DMS 273 (cell line): ENCODE measurements at regions not wholly inside any gene's neighbourhood (a gene's known extent, or its start where the extent isn't known, plus 50 kb on each side); places are given as distances from the start of the nearest gene placed in this dataset.

Experiments used
- DNase-seq: peaks from one replicate; lab custom pipeline; 2025; ENCODE audit not compliant: unreplicated experiment; lab: John Stamatoyannopoulos, UW

DNA sequence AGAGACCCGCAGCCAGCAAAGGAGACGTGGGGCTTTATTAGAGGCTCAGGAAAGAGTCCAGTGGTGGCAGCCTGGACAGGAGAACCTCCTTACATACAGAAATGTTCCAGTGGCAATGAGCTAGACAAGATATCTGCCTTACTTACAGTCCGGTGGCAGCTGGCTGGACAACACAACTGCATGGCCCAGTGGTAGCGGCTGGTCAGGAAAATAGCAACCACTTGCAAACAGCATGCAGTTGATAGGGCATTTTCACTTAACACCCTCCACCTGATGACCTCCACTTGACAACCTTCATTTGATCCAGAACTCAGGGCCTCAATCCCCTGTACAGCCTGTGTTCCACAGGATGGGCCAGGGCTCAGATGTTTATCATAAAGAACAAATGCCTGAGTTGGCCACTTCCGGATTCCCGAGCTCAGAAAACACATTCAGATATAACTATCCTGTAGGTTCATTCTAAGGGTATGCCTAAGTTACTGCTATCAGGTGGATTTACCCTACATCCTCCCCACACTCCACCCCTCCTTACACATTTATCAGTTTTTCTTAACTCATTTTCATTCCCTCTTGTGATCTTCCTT, 63.3 kb upstream of the ITPRID2 start:
- DNase-seq = no peak

- no peak for DNase-seq
Measured at GRCh38 chr2:181829230-181829629, 62.3 kb upstream of the ITPRID2 start.

DNA sequence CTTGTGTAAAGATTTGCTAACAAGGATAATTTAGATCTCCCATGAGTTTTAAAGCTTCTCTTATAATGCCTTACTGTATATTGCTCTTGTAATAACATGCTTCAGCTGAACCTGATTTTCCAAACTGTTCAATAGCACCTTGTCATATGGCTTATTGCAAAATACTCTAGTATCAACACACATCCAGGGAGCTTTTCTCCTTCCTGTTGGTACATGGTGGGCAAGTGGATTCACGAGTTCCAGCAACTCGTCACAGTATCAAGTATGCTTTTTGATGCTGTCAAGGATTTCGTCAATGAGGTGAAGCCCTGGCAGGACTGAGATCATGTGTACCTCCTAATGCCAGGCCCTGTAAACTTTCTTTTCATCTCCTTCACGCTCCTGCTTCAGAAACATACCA, 59.5 kb upstream of the ITPRID2 start:
- no peak for DNase-seq

DNA sequence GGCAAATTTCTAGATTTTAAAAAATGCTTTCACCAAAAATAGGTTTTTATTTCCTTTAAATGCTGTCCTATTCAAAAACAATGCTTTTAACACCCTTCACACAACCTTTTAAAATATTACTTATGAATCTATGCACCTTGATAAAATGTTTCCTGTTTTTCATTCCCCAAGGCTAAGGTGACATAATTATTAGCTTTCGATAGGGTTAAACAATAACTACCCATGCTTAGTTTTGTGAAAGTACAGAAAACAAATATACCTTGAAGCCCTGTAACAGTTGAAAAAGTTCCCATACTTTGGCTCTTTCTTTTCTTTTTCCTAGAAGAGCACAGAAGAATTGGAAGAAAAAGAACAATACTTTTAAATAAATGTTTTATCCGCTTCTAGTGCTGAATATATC, 54.9 kb upstream of the ITPRID2 start:
- no peak for DNase-seq

DNA sequence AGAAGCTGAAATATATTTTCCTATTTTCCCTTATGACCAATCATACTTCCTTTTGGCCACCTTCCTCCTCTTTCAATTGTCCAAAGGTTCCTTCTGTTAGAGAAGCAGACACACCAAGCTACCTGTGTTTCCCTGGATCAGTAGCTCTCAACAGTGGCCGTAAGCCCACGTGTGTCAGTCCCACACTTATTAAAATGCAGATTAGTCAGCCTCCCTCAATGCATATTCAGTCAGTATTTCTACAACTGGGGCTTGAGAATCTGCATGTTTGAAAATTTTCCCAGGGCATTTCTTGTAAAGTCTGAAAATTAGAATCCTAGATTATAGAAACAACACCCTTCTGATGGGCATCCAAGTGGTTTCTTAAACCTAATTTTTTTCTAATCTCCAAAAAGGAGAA, 54.0 kb upstream of the ITPRID2 start:
- DNase-seq = no peak

DNA sequence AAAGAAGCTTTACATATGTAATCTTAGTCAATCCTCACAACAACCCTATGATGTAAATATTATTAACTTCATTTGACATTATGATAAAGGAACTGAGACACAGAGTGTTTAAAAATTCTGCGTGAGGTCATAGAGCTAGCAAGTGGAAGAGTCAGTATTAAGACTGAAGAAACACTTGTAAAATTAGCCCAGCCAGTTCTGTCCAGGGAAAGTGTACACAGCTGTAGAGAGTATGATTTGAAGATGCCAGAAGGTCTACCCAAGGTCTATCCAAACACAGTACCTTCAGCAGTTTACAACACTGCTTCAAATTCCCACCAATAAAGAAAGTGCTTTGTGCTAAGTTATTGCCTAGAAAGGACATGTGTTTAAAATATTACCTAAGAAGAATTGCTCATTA, 51.7 kb upstream of the ITPRID2 start:
- DNase-seq = no peak

GRCh38 chr2:181841079-181841478, 50.5 kb upstream of the ITPRID2 start:
- no peak for DNase-seq
